ENCODE measurements at regions not wholly inside any gene's neighbourhood (a gene's known extent, or its start where the extent isn't known, plus 50 kb on each side); places are given as distances from the start of the nearest gene placed in this dataset.

DNA sequence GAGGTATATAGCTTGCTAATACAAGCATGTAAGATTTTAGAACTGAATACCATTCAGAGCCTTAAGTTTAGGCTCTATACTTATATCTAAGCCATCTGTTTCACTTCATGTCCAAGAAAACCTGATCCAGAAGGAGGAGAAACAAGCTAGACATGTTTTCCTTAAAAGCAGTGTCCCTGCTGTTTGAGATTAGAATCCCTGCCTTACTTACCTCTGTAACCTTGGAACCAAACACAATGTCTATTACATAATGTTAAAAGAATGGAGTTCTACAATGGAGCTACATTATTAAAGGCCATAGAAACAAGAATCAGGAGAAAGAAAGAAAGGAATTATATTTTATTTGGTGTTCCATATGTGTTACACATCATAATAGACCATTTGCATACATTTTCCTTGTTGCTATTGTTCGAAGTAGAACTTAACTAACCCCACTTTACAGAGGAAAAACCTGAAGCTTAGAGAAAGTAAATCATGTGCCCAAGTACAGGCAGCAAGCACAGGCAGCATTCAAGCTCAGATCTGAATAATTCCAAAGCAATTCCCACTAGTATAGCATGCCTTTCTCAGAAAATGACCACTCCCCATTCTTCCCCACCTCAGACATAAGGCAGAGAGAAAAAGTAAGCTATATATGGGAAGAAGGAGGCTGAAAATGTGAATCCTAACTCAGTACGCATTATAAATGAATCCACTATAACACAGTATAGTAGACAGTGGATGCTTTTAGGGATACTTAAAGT, 380.1 kb upstream of the SPAG17 start:
- DNase-seq (peak in 1 of 3 donors; percentile 6), ATAC-seq (ENCODE audit: insufficient read depth, low FRiP score) (no peak)
- TF ChIP-seq, protein P1, sequence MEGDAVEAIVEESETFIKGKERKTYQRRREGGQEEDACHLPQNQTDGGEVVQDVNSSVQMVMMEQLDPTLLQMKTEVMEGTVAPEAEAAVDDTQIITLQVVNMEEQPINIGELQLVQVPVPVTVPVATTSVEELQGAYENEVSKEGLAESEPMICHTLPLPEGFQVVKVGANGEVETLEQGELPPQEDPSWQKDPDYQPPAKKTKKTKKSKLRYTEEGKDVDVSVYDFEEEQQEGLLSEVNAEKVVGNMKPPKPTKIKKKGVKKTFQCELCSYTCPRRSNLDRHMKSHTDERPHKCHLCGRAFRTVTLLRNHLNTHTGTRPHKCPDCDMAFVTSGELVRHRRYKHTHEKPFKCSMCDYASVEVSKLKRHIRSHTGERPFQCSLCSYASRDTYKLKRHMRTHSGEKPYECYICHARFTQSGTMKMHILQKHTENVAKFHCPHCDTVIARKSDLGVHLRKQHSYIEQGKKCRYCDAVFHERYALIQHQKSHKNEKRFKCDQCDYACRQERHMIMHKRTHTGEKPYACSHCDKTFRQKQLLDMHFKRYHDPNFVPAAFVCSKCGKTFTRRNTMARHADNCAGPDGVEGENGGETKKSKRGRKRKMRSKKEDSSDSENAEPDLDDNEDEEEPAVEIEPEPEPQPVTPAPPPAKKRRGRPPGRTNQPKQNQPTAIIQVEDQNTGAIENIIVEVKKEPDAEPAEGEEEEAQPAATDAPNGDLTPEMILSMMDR (IDR thresholded peaks at IDR 0.05; ENCODE audit: control extremely low read depth, extremely low read depth): no peak
- no peaks in the 10 kb centered on the region for H3K9me3 ChIP-seq (ENCODE audit: control insufficient read depth in 4 of 4, insufficient read depth in 3 of 4, low read length in 3 of 4)
- H3K27me3 ChIP-seq (ENCODE audit: control insufficient read depth in 3 of 3, insufficient read depth in 3 of 3, low read length in 2 of 3): no peaks in the 10 kb centered on the region
- no peak overlapping the region for H3K27ac ChIP-seq (ENCODE audit: low read depth in 1 of 2, low read length in 1 of 2)
- WGBS, 2 donors: 87% methylated on average over 2 of the region's 2 CpGs
- H3K4me3 ChIP-seq: no peak overlapping the region
- no peaks in the 10 kb centered on the region for H3K36me3 ChIP-seq (ENCODE audit: control insufficient read depth in 4 of 4, insufficient read depth in 4 of 4, low read length in 4 of 4)
- no peak overlapping the region for H3K9ac ChIP-seq (ENCODE audit: insufficient read depth in 1 of 2, low read length in 2 of 2)
- no peaks in the 10 kb centered on the region for H3K4me1 ChIP-seq (ENCODE audit: control insufficient read depth in 5 of 5, insufficient read depth in 5 of 5, low read length in 5 of 5)

DNA sequence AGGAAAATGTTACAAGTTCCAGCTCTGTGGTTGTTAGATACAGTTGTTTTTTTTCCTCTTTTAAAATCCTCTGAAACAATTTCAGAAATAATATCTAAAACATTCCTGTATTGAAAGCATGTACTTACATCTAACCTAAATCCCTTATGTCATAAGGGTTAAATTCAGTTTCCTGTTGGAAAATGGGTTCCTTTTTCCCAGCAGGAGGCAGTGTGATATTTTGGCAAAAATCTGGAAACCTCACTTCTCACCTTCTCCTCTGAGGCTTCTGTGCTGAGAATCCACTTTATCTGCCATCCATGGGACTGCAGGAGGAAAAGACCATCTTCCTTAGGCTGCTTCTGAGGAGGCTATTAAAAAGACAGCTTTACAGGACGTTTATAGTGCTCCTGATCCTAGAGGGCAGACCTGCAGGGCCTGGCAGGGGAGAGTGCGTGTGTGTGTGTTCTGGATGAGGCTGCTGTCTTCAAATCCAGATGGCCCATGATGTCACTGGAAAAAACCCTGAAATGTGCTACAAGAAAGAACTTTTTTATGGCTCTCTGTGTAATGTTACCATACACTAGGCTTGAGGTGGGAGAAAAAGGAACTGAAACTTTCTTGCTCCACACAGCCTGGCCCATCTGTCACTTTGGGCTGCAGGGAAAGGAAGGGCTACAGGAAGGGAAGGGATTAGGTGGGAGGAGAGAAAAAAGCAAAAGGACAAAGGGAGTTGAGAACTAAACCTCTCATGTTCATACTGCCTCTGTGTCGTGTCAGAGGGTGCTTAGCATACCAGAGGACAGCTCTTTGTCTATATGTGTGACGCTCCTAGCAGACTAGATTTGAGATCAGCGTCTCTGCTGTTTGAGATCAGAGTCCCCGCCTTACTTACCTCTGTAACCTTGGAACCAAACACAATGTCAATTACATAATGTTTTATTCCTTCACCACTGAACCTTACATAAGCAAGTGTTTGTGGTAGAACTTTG, 379.2 kb upstream of the SPAG17 start:
- no peak for ATAC-seq (ENCODE audit: insufficient read depth, low FRiP score)
- WGBS, 2 donors: 53 to 54% methylated on average over 6 of the region's 6 CpGs
- H3K9me3 ChIP-seq (ENCODE audit: control insufficient read depth in 4 of 4, insufficient read depth in 3 of 4, low read length in 3 of 4): no peaks in the 10 kb centered on the region
- no peak overlapping the region for H3K9ac ChIP-seq (ENCODE audit: insufficient read depth in 1 of 2, low read length in 2 of 2)
- H3K27me3 ChIP-seq (ENCODE audit: control insufficient read depth in 3 of 3, insufficient read depth in 3 of 3, low read length in 2 of 3): no peaks in the 10 kb centered on the region
- no peak overlapping the region for H3K4me3 ChIP-seq
- DNase-seq: peak in 1 of 3 donors; percentile 1
- no peak overlapping the region for H3K27ac ChIP-seq (ENCODE audit: low read depth in 1 of 2, low read length in 1 of 2)
- TF ChIP-seq, protein P1 (IDR thresholded peaks at IDR 0.05; ENCODE audit: control extremely low read depth, extremely low read depth): no peak
- H3K36me3 ChIP-seq (ENCODE audit: control insufficient read depth in 4 of 4, insufficient read depth in 4 of 4, low read length in 4 of 4): no peaks in the 10 kb centered on the region
- H3K4me1 ChIP-seq (ENCODE audit: control insufficient read depth in 5 of 5, insufficient read depth in 5 of 5, low read length in 5 of 5): no peaks in the 10 kb centered on the region

DNA sequence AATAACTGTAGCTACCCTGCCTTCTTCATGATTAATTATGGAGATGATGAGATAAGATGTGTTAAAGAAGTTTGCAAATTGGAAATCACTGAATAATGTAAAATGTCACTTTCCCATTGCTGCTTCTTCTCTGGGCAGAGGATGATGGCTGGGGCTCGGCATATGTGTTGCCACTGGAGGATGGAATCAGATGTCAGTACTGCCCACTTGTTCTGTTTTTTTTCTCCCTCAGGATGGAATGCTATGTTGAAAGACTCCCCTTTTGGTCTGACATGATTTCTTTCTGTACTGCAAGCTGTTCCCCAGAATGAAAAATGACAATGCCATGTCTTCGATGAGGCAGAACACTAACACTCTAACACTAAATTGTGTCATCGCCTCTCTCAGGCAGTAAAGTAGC, 373.9 kb upstream of the SPAG17 start:
- TF ChIP-seq, protein P1 (IDR thresholded peaks at IDR 0.05; ENCODE audit: control extremely low read depth, extremely low read depth): no peak
- DNase-seq (no peak), ATAC-seq (ENCODE audit: insufficient read depth, low FRiP score) (no peak)
- no peaks in the 10 kb centered on the region for H3K4me1 ChIP-seq (ENCODE audit: control insufficient read depth in 5 of 5, insufficient read depth in 5 of 5, low read length in 5 of 5)
- H3K9ac ChIP-seq (ENCODE audit: insufficient read depth in 1 of 2, low read length in 2 of 2): no peak overlapping the region
- no peaks in the 10 kb centered on the region for H3K9me3 ChIP-seq (ENCODE audit: control insufficient read depth in 4 of 4, insufficient read depth in 3 of 4, low read length in 3 of 4)
- no peaks in the 10 kb centered on the region for H3K36me3 ChIP-seq (ENCODE audit: control insufficient read depth in 4 of 4, insufficient read depth in 4 of 4, low read length in 4 of 4)
- no peak overlapping the region for H3K4me3 ChIP-seq
- 75 to 88% methylated on average over 3 of the region's 3 CpGs for WGBS, 2 donors
- no peaks in the 10 kb centered on the region for H3K27me3 ChIP-seq (ENCODE audit: control insufficient read depth in 3 of 3, insufficient read depth in 3 of 3, low read length in 2 of 3)
- H3K27ac ChIP-seq (ENCODE audit: low read depth in 1 of 2, low read length in 1 of 2): no peak overlapping the region

Measured in lung (tissue), 11 donors.